Tibial nerve (tissue), 3 donors: ENCODE measurements at regions not wholly inside any gene's neighbourhood (a gene's known extent, or its start where the extent isn't known, plus 50 kb on each side); places are given as distances from the start of the nearest gene placed in this dataset.

Experiments used
- CTCF ChIP-seq, 5 experiments: fragments of 200-600 bp in 3 of 5; fragments of 450-650 bp in 2 of 5; sonication (generic) in 3 of 5; IDR thresholded peaks; one replicate each; pipeline ENCODE4 v1.5.1; 2016 to 2019; ENCODE audit warnings: antibody characterized with exemption in 5 of 5, mild to moderate bottlenecking in 3 of 5, moderate library complexity in 2 of 5
- POLR2A ChIP-seq, 2 donors: fragments of 450-650 bp; IDR thresholded peaks; one replicate each; pipeline ENCODE4 v1.6.1; 2017; ENCODE audit warnings: antibody characterized with exemption in 2 of 2, mild to moderate bottlenecking in 2 of 2, moderate library complexity in 2 of 2

GRCh38 chr9:31144614-31145013, 1239.8 kb upstream of the ACO1 start:
- TF ChIP-seq CTCF (IDR thresholded peaks at IDR 0.05) (no peak), POLR2A (IDR thresholded peaks at IDR 0.05) (no peak)
